ENCODE measurements at regions not wholly inside any gene's neighbourhood (a gene's known extent, or its start where the extent isn't known, plus 50 kb on each side); places are given as distances from the start of the nearest gene placed in this dataset.
A peak's percentile ranks its signal among the peaks of the same experiment; 100 is the strongest.
"Not testable (repeated sequence)": the region's sequence is repeated elsewhere in the genome, so short reads cannot be mapped to it uniquely, and the experiment has no call there.

- not testable (repeated sequence) for H3K9me3 Mint-ChIP-seq, H3K27me3 Mint-ChIP-seq, H3K27ac Mint-ChIP-seq
Observed at GRCh38 chr1:146682227-146683125, 255.6 kb upstream of the NBPF12 start.

GRCh38 chr1:146673729-146674299 is 264.3 kb upstream of the NBPF12 start:
- H3K27ac Mint-ChIP-seq, H3K4me3 Mint-ChIP-seq: not testable (repeated sequence)

More at GRCh38 chr1:146682227-146683125, 255.6 kb upstream of the NBPF12 start:
- H3K4me1 Mint-ChIP-seq, H3K4me3 Mint-ChIP-seq, H3K36me3 Mint-ChIP-seq: not testable (repeated sequence)

GRCh38 chr1:146672608-146673007 is 265.5 kb upstream of the NBPF12 start:
- not testable (repeated sequence) for H3K27ac Mint-ChIP-seq, H3K27me3 Mint-ChIP-seq, H3K4me1 Mint-ChIP-seq, H3K9me3 Mint-ChIP-seq, H3K36me3 Mint-ChIP-seq
- peak overlapping the region in 1 of 4 donors; percentile 5 for H3K4me3 Mint-ChIP-seq

More at GRCh38 chr1:146673729-146674299, 264.3 kb upstream of the NBPF12 start:
- not testable (repeated sequence) for H3K27me3 Mint-ChIP-seq, H3K9me3 Mint-ChIP-seq, H3K36me3 Mint-ChIP-seq, H3K4me1 Mint-ChIP-seq

- H3K27me3 Mint-ChIP-seq, H3K27ac Mint-ChIP-seq, H3K9me3 Mint-ChIP-seq, H3K4me3 Mint-ChIP-seq, H3K36me3 Mint-ChIP-seq, H3K4me1 Mint-ChIP-seq: not testable (repeated sequence)
Observed at GRCh38 chr1:146671588-146671987, 266.5 kb upstream of the NBPF12 start.

- H3K9me3 Mint-ChIP-seq, H3K4me3 Mint-ChIP-seq, H3K27ac Mint-ChIP-seq, H3K36me3 Mint-ChIP-seq, H3K27me3 Mint-ChIP-seq, H3K4me1 Mint-ChIP-seq: not testable (repeated sequence)
Observed at GRCh38 chr1:146670832-146671566, 267.1 kb upstream of the NBPF12 start.

GRCh38 chr1:146666275-146666674 is 271.8 kb upstream of the NBPF12 start:
- H3K27ac Mint-ChIP-seq, H3K4me3 Mint-ChIP-seq, H3K9me3 Mint-ChIP-seq, H3K4me1 Mint-ChIP-seq, H3K36me3 Mint-ChIP-seq, H3K27me3 Mint-ChIP-seq: not testable (repeated sequence)

GRCh38 chr1:146660242-146660641 is 277.9 kb upstream of the NBPF12 start:
- H3K4me3 Mint-ChIP-seq, H3K36me3 Mint-ChIP-seq, H3K27ac Mint-ChIP-seq, H3K27me3 Mint-ChIP-seq, H3K9me3 Mint-ChIP-seq, H3K4me1 Mint-ChIP-seq: not testable (repeated sequence)

- H3K27me3 Mint-ChIP-seq, H3K9me3 Mint-ChIP-seq, H3K4me3 Mint-ChIP-seq, H3K27ac Mint-ChIP-seq, H3K36me3 Mint-ChIP-seq, H3K4me1 Mint-ChIP-seq: not testable (repeated sequence)
Observed at GRCh38 chr1:146656356-146657060, 281.6 kb upstream of the NBPF12 start.

- not testable (repeated sequence) for H3K4me1 Mint-ChIP-seq, H3K9me3 Mint-ChIP-seq, H3K27ac Mint-ChIP-seq, H3K27me3 Mint-ChIP-seq, H3K4me3 Mint-ChIP-seq, H3K36me3 Mint-ChIP-seq
Observed at GRCh38 chr1:146654763-146655162, 283.4 kb upstream of the NBPF12 start.

GRCh38 chr1:146645978-146646604 is 292.0 kb upstream of the NBPF12 start:
- H3K36me3 Mint-ChIP-seq, H3K4me1 Mint-ChIP-seq, H3K27me3 Mint-ChIP-seq, H3K9me3 Mint-ChIP-seq, H3K4me3 Mint-ChIP-seq, H3K27ac Mint-ChIP-seq: not testable (repeated sequence)

GRCh38 chr1:146641534-146641933 is 296.6 kb upstream of the NBPF12 start:
- H3K27ac Mint-ChIP-seq, H3K4me1 Mint-ChIP-seq, H3K36me3 Mint-ChIP-seq, H3K9me3 Mint-ChIP-seq, H3K4me3 Mint-ChIP-seq, H3K27me3 Mint-ChIP-seq: not testable (repeated sequence)

- H3K27ac Mint-ChIP-seq, H3K9me3 Mint-ChIP-seq, H3K4me3 Mint-ChIP-seq, H3K4me1 Mint-ChIP-seq, H3K27me3 Mint-ChIP-seq, H3K36me3 Mint-ChIP-seq: not testable (repeated sequence)
Observed at GRCh38 chr1:146640671-146641070, 297.5 kb upstream of the NBPF12 start.

GRCh38 chr1:146630302-146630701 is 307.8 kb upstream of the NBPF12 start:
- H3K27ac Mint-ChIP-seq, H3K36me3 Mint-ChIP-seq, H3K4me1 Mint-ChIP-seq, H3K4me3 Mint-ChIP-seq, H3K27me3 Mint-ChIP-seq, H3K9me3 Mint-ChIP-seq: not testable (repeated sequence)

- H3K9me3 Mint-ChIP-seq, H3K27ac Mint-ChIP-seq, H3K27me3 Mint-ChIP-seq, H3K4me1 Mint-ChIP-seq, H3K36me3 Mint-ChIP-seq, H3K4me3 Mint-ChIP-seq: not testable (repeated sequence)
Observed at GRCh38 chr1:146618582-146618981, 319.5 kb upstream of the NBPF12 start.

- not testable (repeated sequence) for H3K9me3 Mint-ChIP-seq, H3K27ac Mint-ChIP-seq, H3K27me3 Mint-ChIP-seq, H3K4me3 Mint-ChIP-seq, H3K36me3 Mint-ChIP-seq, H3K4me1 Mint-ChIP-seq
Observed at GRCh38 chr1:146604681-146605080, 333.4 kb upstream of the NBPF12 start.
